GM19455 (cell line): ENCODE measurements at regions not wholly inside any gene's neighbourhood (a gene's known extent, or its start where the extent isn't known, plus 50 kb on each side); places are given as distances from the start of the nearest gene placed in this dataset.
A peak's percentile ranks its signal among the peaks of the same experiment; 100 is the strongest.

ENCODE experiments used
- ATAC-seq: cut with Tn5 transposase; IDR thresholded peaks from one replicate; pipeline ENCODE4 v1.9.1; 2021; ENCODE audit not compliant: unreplicated experiment

GRCh38 chr6:159118924-159119323 lies 50.3 kb upstream of the FNDC1 start:
- no peak for ATAC-seq

GRCh38 chr6:159117563-159117962 lies 51.6 kb upstream of the FNDC1 start:
- ATAC-seq, result no peak

GRCh38 chr6:159117046-159117445 lies 52.2 kb upstream of the FNDC1 start:
- no peak for ATAC-seq

- ATAC-seq, result peak; percentile 72
Observed at GRCh38 chr6:159116343-159116742, 52.9 kb upstream of the FNDC1 start.

GRCh38 chr6:159114569-159114968 lies 54.6 kb upstream of the FNDC1 start:
- no peak for ATAC-seq

- no peak for ATAC-seq
Observed at GRCh38 chr6:159113223-159113622, 56.0 kb upstream of the FNDC1 start.

GRCh38 chr6:159112714-159113113 lies 56.5 kb upstream of the FNDC1 start:
- ATAC-seq, result no peak

GRCh38 chr6:159110748-159111147 lies 58.5 kb upstream of the FNDC1 start:
- no peak for ATAC-seq

- ATAC-seq, result no peak
Observed at GRCh38 chr6:159110013-159110412, 59.2 kb upstream of the FNDC1 start.

- ATAC-seq, result no peak
Observed at GRCh38 chr6:159109391-159109790, 59.8 kb upstream of the FNDC1 start.

GRCh38 chr6:159108426-159108985 lies 60.7 kb upstream of the FNDC1 start:
- ATAC-seq, result no peak

GRCh38 chr6:159107451-159108260 lies 61.5 kb upstream of the FNDC1 start:
- no peak for ATAC-seq

- peak; percentile 85 for ATAC-seq
Observed at GRCh38 chr6:159106627-159107241, 61.9 kb upstream of the TAGAP start.

- ATAC-seq, result no peak
Observed at GRCh38 chr6:159105716-159106115, 60.9 kb upstream of the TAGAP start.

GRCh38 chr6:159104931-159105330 lies 60.1 kb upstream of the TAGAP start:
- no peak for ATAC-seq

GRCh38 chr6:159104163-159104925 lies 59.6 kb upstream of the TAGAP start:
- ATAC-seq, result peak; percentile 45

- no peak for ATAC-seq
Observed at GRCh38 chr6:159103396-159104162, 58.8 kb upstream of the TAGAP start.

- ATAC-seq, result no peak
Observed at GRCh38 chr6:159102373-159103160, 57.8 kb upstream of the TAGAP start.

GRCh38 chr6:159101656-159102055 lies 56.9 kb upstream of the TAGAP start:
- no peak for ATAC-seq
